ENCODE measurements at regions not wholly inside any gene's neighbourhood (a gene's known extent, or its start where the extent isn't known, plus 50 kb on each side); places are given as distances from the start of the nearest gene placed in this dataset.

- no peak for DNase-seq
These were observed 57.4 kb upstream of the PSMF1 start for GRCh38 chr20:1060985-1061384.

- DNase-seq, result no peak
These were observed 56.7 kb upstream of the PSMF1 start for GRCh38 chr20:1061484-1062221.

- peak in 1 of 2 experiments; percentile 10 for DNase-seq
These were observed 55.9 kb upstream of the PSMF1 start for GRCh38 chr20:1062334-1063010.
